ENCODE measurements at regions not wholly inside any gene's neighbourhood (a gene's known extent, or its start where the extent isn't known, plus 50 kb on each side); places are given as distances from the start of the nearest gene placed in this dataset.

DNA sequence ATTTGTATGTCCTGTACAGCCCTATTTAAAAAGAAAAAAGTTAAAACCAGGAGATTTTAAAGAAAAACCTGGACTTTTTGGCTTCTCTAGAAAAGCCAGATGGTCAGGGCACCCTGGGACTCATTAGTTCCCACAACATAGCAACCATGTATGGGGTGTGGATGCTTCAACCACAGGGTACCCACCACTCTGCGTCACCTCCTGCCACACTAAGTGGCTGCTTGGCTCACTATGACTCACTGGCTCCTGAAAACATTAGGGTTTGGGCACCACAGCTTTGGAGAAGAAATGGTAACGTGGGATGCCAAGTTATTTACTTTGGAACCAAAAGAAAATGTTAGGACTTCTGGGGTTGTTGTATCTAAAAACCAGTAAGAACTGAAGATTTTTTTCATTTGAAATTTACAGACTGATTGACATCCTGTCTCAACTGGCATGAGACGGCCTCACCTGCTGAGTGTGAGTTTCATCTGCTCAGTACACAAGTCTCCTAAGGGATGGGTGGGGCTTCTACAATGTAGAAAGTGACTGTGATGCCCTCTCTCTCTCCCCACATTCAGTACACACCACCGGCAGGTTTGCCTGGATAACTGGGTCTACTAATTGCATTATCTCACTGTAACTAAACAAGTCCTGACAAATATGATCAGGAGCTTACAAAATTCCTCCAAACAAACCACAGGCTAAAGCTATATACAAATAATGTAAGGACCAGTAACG lies 103.9 kb downstream of the ESM1 start:
- TF ChIP-seq CTCF (IDR thresholded peaks at IDR 0.05) (no peak), POLR2A (IDR thresholded peaks at IDR 0.05) (no peak), EP300 (IDR thresholded peaks at IDR 0.05) (no peak), POLR2AphosphoS5 (IDR thresholded peaks at IDR 0.05) (no peak)
